ENCODE measurements at regions not wholly inside any gene's neighbourhood (a gene's known extent, or its start where the extent isn't known, plus 50 kb on each side); places are given as distances from the start of the nearest gene placed in this dataset.
A peak's percentile ranks its signal among the peaks of the same experiment; 100 is the strongest.
"Not testable (repeated sequence)": the region's sequence is repeated elsewhere in the genome, so short reads cannot be mapped to it uniquely, and the experiment has no call there.

DNA sequence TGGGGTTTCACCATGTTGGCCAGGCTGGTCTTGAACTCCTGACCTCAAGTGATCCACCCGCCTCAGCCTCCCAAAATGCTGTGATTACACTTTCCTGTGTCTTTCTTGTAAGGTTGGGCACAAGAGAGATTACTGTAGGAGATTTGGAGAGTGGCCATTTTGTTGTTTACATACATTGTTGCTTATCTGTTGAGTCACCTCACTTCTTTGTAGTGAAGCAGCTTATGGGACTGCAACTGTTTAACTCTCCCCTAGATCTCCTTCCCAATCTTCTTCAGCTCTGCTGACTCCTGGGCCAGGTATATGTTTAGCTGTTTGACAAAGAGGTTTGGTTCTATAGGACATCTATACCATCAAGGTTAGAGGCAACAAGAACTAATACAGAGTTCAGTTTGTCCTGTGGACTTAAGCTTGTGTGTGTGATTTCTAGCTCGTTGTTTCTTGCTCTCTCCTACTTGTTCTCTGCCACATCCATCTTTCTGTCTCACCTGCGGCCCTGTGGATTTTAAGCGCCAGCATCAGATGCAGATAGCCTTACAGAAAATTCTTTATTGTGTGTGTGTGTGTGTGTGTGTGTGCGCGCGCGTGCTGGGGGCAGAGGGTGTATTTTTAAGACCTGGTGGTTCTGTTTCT is 95.4 kb downstream of the HAUS1 start:
- Histone ChIP-seq H3K9ac (ENCODE audit: low read depth in 1 of 2, low read length in 2 of 2) (no peak overlapping the region), H3K27me3 (ENCODE audit: control insufficient read depth in 4 of 4, insufficient read depth in 4 of 4, low read length in 3 of 4) (no peaks in the 10 kb centered on the region), H3K36me3 (ENCODE audit: control insufficient read depth in 4 of 4, insufficient read depth in 3 of 4, low read depth in 1 of 4, low read length in 3 of 4) (no peaks in the 10 kb centered on the region), H3K4me1 (ENCODE audit: control insufficient read depth in 4 of 4, insufficient read depth in 4 of 4, low read length in 3 of 4) (peaks cover 0 to 5% (median 3%) of the 10 kb centered on the region in 4 donors), H3K9me3 (ENCODE audit: control insufficient read depth in 4 of 4, low read length in 3 of 4) (no peaks in the 10 kb centered on the region), H3K4me3 (ENCODE audit: low read depth in 1 of 3, low read length in 3 of 3) (no peak overlapping the region), H3K27ac (ENCODE audit: low read depth in 1 of 2, low read length in 2 of 2) (no peak overlapping the region)
- WGBS: 77% methylated on average over 8 of the region's 8 CpGs
- DNase-seq (ENCODE audit: low spot score): no peak
- TF ChIP-seq YY1 (IDR thresholded peaks at IDR 0.05) (peak; percentile 50), TAF1 (conservative IDR thresholded peaks at IDR 0.05) (no peak)

DNA sequence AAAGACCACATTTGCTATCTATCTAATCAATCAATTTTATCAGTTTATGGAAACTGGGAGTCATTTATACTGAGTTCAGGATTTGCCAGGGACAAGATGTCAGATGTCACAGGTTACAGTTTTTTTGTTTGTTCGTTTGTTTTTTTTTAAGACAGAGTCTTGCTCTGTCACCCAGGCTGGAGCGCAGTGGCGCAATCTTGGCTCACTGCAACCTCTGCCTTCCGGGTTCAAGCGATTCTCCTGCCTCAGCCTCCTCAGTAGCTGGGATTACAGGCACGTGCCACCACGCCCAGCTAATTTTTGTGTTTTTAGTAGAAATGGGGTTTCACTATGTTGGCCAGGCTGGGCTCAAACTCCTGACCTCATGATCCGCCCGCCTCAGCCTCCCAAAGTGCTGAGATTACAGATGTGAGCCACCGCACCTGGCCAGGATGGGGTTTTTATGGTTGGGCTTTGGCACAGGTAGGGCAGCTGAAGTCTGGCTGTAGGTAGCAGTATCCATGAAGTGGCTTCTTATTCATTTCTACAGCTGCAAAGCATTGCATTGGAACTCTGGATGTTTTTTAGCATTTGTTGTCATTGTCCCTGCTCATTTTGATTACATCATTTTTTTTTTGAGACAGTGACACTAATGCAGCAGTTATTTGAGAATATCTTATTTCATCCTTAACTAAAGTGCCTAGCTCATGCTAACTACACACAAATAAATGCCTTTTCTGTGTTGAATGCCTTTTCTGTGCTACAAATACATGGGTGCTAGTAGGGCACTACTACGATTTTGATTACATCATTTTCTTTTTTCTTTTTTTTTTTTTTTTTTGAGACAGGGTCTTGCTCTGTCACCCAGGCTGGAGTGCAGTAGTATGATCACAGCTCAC is 96.2 kb downstream of the HAUS1 start:
- not testable (repeated sequence) for H3K27ac ChIP-seq (ENCODE audit: low read depth in 1 of 2, low read length in 2 of 2)

DNA sequence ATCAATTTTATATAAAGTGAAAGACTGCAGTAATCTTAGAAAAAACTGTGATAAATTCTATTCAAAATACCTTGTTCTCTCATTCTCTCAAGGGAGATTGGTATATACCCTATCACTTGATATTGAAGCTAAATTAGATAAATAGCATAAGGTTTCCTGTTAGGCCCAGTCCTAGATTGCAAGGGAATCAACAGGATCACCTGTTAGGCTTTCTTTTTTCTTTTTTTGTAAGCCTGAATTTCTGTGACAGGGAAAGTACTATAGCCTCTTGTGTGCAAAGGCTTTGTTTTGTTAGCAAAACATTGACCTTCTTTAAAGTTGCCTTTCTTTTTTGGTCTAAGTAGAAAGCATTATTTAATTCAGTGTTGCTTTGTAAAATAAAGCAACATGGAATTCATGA is 100.0 kb downstream of the HAUS1 start:
- Histone ChIP-seq H3K27ac (ENCODE audit: low read depth in 1 of 2, low read length in 2 of 2) (no peak overlapping the region), H3K36me3 (ENCODE audit: control insufficient read depth in 4 of 4, insufficient read depth in 3 of 4, low read depth in 1 of 4, low read length in 3 of 4) (no peaks in the 10 kb centered on the region), H3K27me3 (ENCODE audit: control insufficient read depth in 4 of 4, insufficient read depth in 4 of 4, low read length in 3 of 4) (no peaks in the 10 kb centered on the region), H3K4me3 (ENCODE audit: low read depth in 1 of 3, low read length in 3 of 3) (no peak overlapping the region), H3K9ac (ENCODE audit: low read depth in 1 of 2, low read length in 2 of 2) (no peak overlapping the region), H3K4me1 (ENCODE audit: control insufficient read depth in 4 of 4, insufficient read depth in 4 of 4, low read length in 3 of 4) (peaks cover 0 to 5% (median 3%) of the 10 kb centered on the region in 4 donors), H3K9me3 (ENCODE audit: control insufficient read depth in 4 of 4, low read length in 3 of 4) (no peaks in the 10 kb centered on the region)
- no peak for TF ChIP-seq RAD21 (IDR thresholded peaks at IDR 0.05)
- no peak for TF ChIP-seq TAF1 (conservative IDR thresholded peaks at IDR 0.05)
- no peak for TF ChIP-seq SP1 (IDR thresholded peaks at IDR 0.05)
- TF ChIP-seq, protein P1, sequence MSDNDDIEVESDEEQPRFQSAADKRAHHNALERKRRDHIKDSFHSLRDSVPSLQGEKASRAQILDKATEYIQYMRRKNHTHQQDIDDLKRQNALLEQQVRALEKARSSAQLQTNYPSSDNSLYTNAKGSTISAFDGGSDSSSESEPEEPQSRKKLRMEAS (IDR thresholded peaks at IDR 0.05): no peak
- TF ChIP-seq, protein P2, sequence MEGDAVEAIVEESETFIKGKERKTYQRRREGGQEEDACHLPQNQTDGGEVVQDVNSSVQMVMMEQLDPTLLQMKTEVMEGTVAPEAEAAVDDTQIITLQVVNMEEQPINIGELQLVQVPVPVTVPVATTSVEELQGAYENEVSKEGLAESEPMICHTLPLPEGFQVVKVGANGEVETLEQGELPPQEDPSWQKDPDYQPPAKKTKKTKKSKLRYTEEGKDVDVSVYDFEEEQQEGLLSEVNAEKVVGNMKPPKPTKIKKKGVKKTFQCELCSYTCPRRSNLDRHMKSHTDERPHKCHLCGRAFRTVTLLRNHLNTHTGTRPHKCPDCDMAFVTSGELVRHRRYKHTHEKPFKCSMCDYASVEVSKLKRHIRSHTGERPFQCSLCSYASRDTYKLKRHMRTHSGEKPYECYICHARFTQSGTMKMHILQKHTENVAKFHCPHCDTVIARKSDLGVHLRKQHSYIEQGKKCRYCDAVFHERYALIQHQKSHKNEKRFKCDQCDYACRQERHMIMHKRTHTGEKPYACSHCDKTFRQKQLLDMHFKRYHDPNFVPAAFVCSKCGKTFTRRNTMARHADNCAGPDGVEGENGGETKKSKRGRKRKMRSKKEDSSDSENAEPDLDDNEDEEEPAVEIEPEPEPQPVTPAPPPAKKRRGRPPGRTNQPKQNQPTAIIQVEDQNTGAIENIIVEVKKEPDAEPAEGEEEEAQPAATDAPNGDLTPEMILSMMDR (IDR thresholded peaks at IDR 0.05; ENCODE audit: low read depth, low read length, missing input control): no peak
- TF ChIP-seq HNF4G (IDR thresholded peaks at IDR 0.05): no peak
- no peak for TF ChIP-seq YY1 (IDR thresholded peaks at IDR 0.05)
- TF ChIP-seq NR2F2 (IDR thresholded peaks at IDR 0.05): no peak
- no peak for TF ChIP-seq HNF4A (conservative IDR thresholded peaks at IDR 0.05)
- TF ChIP-seq, protein P3, sequence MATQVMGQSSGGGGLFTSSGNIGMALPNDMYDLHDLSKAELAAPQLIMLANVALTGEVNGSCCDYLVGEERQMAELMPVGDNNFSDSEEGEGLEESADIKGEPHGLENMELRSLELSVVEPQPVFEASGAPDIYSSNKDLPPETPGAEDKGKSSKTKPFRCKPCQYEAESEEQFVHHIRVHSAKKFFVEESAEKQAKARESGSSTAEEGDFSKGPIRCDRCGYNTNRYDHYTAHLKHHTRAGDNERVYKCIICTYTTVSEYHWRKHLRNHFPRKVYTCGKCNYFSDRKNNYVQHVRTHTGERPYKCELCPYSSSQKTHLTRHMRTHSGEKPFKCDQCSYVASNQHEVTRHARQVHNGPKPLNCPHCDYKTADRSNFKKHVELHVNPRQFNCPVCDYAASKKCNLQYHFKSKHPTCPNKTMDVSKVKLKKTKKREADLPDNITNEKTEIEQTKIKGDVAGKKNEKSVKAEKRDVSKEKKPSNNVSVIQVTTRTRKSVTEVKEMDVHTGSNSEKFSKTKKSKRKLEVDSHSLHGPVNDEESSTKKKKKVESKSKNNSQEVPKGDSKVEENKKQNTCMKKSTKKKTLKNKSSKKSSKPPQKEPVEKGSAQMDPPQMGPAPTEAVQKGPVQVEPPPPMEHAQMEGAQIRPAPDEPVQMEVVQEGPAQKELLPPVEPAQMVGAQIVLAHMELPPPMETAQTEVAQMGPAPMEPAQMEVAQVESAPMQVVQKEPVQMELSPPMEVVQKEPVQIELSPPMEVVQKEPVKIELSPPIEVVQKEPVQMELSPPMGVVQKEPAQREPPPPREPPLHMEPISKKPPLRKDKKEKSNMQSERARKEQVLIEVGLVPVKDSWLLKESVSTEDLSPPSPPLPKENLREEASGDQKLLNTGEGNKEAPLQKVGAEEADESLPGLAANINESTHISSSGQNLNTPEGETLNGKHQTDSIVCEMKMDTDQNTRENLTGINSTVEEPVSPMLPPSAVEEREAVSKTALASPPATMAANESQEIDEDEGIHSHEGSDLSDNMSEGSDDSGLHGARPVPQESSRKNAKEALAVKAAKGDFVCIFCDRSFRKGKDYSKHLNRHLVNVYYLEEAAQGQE (IDR thresholded peaks at IDR 0.05): no peak
- TF ChIP-seq, protein P4, sequence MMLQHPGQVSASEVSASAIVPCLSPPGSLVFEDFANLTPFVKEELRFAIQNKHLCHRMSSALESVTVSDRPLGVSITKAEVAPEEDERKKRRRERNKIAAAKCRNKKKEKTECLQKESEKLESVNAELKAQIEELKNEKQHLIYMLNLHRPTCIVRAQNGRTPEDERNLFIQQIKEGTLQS (IDR thresholded peaks at IDR 0.05): no peak
- TF ChIP-seq GABPA (IDR thresholded peaks at IDR 0.05 in 1 of 2, conservative IDR thresholded peaks at IDR 0.05 in 1 of 2): no peak
- no peak for TF ChIP-seq JUND (IDR thresholded peaks at IDR 0.05)
- no peak for TF ChIP-seq FOXA2 (IDR thresholded peaks at IDR 0.05)
- no peak for DNase-seq (ENCODE audit: low spot score)

More for the DNA sequence above, 96.2 kb downstream of the HAUS1 start:
- not testable (repeated sequence) for H3K4me1 ChIP-seq (ENCODE audit: control insufficient read depth in 4 of 4, insufficient read depth in 4 of 4, low read length in 3 of 4); H3K27me3 ChIP-seq (ENCODE audit: control insufficient read depth in 4 of 4, insufficient read depth in 4 of 4, low read length in 3 of 4); H3K4me3 ChIP-seq (ENCODE audit: low read depth in 1 of 3, low read length in 3 of 3); H3K36me3 ChIP-seq (ENCODE audit: control insufficient read depth in 4 of 4, insufficient read depth in 3 of 4, low read depth in 1 of 4, low read length in 3 of 4); DNase-seq (ENCODE audit: low spot score); H3K9me3 ChIP-seq (ENCODE audit: control insufficient read depth in 4 of 4, low read length in 3 of 4); H3K9ac ChIP-seq (ENCODE audit: low read depth in 1 of 2, low read length in 2 of 2)
- 87% methylated on average over 11 of the region's 11 CpGs for WGBS

Measured in liver (tissue), 8 donors.